A549 (cell line): ENCODE measurements at regions not wholly inside any gene's neighbourhood (a gene's known extent, or its start where the extent isn't known, plus 50 kb on each side); places are given as distances from the start of the nearest gene placed in this dataset.

Experiments
- CTCF ChIP-seq: fragments of >200 bp; sonication (Bioruptor Twin); formaldehyde crosslinking; IDR thresholded peaks from 3 replicates; pipeline ENCODE4 v1.5.1; 2016
- EHMT2 ChIP-seq: fragments of 200-600 bp; sonication (generic); IDR thresholded peaks from 2 replicates; pipeline ENCODE4 v1.6.1; 2016; ENCODE audit warnings: antibody characterized with exemption, low read depth, mild to moderate bottlenecking, moderate library complexity
- EP300 ChIP-seq, 2 experiments: fragments of >200 bp; sonication (Bioruptor Twin); formaldehyde crosslinking; IDR thresholded peaks; 2 replicates in 1 of 2; 3 replicates in 1 of 2; pipeline ENCODE4 v1.6.1; 2016 to 2017
- MYC ChIP-seq: IDR thresholded peaks from 2 replicates; pipeline ENCODE4 v1.6.1; 2012; ENCODE audit warnings: mild to moderate bottlenecking, inconsistent platforms, low read length, improper control_type of control experiment, borderline replicate concordance
- NR3C1 ChIP-seq: fragments of >200 bp; sonication (Bioruptor Twin); formaldehyde crosslinking; IDR thresholded peaks from 3 replicates; pipeline ENCODE4 v1.6.1; 2017
- PBX3 ChIP-seq: IDR thresholded peaks from 2 replicates; pipeline ENCODE4 v1.6.1; 2012
- PHF8 ChIP-seq: fragments of 200-600 bp; sonication (generic); IDR thresholded peaks from 2 replicates; pipeline ENCODE4 v1.6.1; 2016; ENCODE audit warnings: low read depth, mild to moderate bottlenecking, antibody characterized with exemption, moderate library complexity, borderline replicate concordance
- POLR2A ChIP-seq: IDR thresholded peaks from 2 replicates; pipeline ENCODE4 v1.6.1; 2012; ENCODE audit warnings: mild to moderate bottlenecking, low read length
- RFX5 ChIP-seq: fragments of 450-650 bp; IDR thresholded peaks from 2 replicates; pipeline ENCODE4 v1.7.1; 2014; ENCODE audit warnings: antibody characterized with exemption, mild to moderate bottlenecking, moderate library complexity

GRCh38 chr9:86591472-86591871 lies 237.3 kb upstream of the TUT7 start:
- TF ChIP-seq POLR2A (no peak), CTCF (no peak), PHF8 (no peak), RFX5 (no peak), EP300 (IDR thresholded peaks at IDR 0.05) (no peak), EHMT2 (no peak), MYC (no peak), PBX3 (no peak), NR3C1 (no peak)
